Astrocyte (in vitro differentiated cells and primary cell): ENCODE measurements at regions not wholly inside any gene's neighbourhood (a gene's known extent, or its start where the extent isn't known, plus 50 kb on each side); places are given as distances from the start of the nearest gene placed in this dataset.

Experiments used
- CTCF ChIP-seq: IDR thresholded peaks from 2 replicates; pipeline ENCODE4 v1.5.1; 2011; ENCODE audit warnings: low read depth, mild to moderate bottlenecking, inconsistent platforms, low read length, moderate library complexity; ENCODE audit not compliant: insufficient read depth
- EZH2 ChIP-seq: IDR thresholded peaks from 2 replicates; pipeline ENCODE4 v1.6.1; 2012; ENCODE audit warnings: mild to moderate bottlenecking, low read length, inconsistent platforms; ENCODE audit not compliant: insufficient read depth

GRCh38 chr9:73863924-73864323 lies 633.2 kb upstream of the RORB start:
- no peak for TF ChIP-seq CTCF
- TF ChIP-seq EZH2 = no peak
